22Rv1 (cell line): ENCODE measurements at regions not wholly inside any gene's neighbourhood (a gene's known extent, or its start where the extent isn't known, plus 50 kb on each side); places are given as distances from the start of the nearest gene placed in this dataset.

Experiments
- ZFX ChIP-seq: fragments of 450-650 bp; IDR thresholded peaks from 2 replicates; pipeline ENCODE4 v1.6.1; 2017; ENCODE audit warnings: antibody characterized with exemption, borderline replicate concordance
- TF ChIP-seq, protein P1 (sequence below): fragments of 450-650 bp; IDR thresholded peaks from 2 replicates; pipeline ENCODE4 v1.5.1; 2017; ENCODE audit warnings: mild to moderate bottlenecking

GRCh38 chr5:135178476-135179155 lies 144.6 kb upstream of the PITX1 start:
- TF ChIP-seq, protein P1, sequence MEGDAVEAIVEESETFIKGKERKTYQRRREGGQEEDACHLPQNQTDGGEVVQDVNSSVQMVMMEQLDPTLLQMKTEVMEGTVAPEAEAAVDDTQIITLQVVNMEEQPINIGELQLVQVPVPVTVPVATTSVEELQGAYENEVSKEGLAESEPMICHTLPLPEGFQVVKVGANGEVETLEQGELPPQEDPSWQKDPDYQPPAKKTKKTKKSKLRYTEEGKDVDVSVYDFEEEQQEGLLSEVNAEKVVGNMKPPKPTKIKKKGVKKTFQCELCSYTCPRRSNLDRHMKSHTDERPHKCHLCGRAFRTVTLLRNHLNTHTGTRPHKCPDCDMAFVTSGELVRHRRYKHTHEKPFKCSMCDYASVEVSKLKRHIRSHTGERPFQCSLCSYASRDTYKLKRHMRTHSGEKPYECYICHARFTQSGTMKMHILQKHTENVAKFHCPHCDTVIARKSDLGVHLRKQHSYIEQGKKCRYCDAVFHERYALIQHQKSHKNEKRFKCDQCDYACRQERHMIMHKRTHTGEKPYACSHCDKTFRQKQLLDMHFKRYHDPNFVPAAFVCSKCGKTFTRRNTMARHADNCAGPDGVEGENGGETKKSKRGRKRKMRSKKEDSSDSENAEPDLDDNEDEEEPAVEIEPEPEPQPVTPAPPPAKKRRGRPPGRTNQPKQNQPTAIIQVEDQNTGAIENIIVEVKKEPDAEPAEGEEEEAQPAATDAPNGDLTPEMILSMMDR, result no peak
- TF ChIP-seq ZFX, result no peak
